SJSA1 (cell line): ENCODE measurements at regions not wholly inside any gene's neighbourhood (a gene's known extent, or its start where the extent isn't known, plus 50 kb on each side); places are given as distances from the start of the nearest gene placed in this dataset.

Source experiments
- DNase-seq, 2 experiments: peaks; one replicate each; pipeline ENCODE4 v3.0.0-alpha.2; 2015 to 2020; ENCODE audit warnings: low spot score in 2 of 2, low read depth in 1 of 2
- H3K27ac ChIP-seq: fragments of 250-450 bp; sonication (Bioruptor Pico); 2 replicates; pipeline ENCODE4 v1.5.1; 2020; ENCODE audit warnings: mild to moderate bottlenecking, moderate library complexity
- H3K27me3 ChIP-seq: fragments of 250-450 bp; sonication (Bioruptor Pico); replicated peaks from 2 replicates; pipeline ENCODE4 v1.5.1; 2020; ENCODE audit warnings: mild to moderate bottlenecking, moderate library complexity
- H3K36me3 ChIP-seq: fragments of 250-450 bp; sonication (Bioruptor Pico); 2 replicates; pipeline ENCODE4 v1.5.1; 2020; ENCODE audit warnings: mild to moderate bottlenecking
- H3K4me1 ChIP-seq: fragments of 250-450 bp; sonication (Bioruptor Pico); replicated peaks from 2 replicates; pipeline ENCODE4 v1.6.1; 2021; ENCODE audit warnings: mild to moderate bottlenecking
- H3K4me3 ChIP-seq: fragments of 250-450 bp; sonication (Bioruptor Pico); 2 replicates; pipeline ENCODE4 v1.5.1; 2020; ENCODE audit warnings: mild to moderate bottlenecking
- H3K9me3 ChIP-seq: fragments of 250-450 bp; sonication (Bioruptor Pico); replicated peaks from 2 replicates; pipeline ENCODE4 v1.5.1; 2020; ENCODE audit warnings: mild to moderate bottlenecking

DNA sequence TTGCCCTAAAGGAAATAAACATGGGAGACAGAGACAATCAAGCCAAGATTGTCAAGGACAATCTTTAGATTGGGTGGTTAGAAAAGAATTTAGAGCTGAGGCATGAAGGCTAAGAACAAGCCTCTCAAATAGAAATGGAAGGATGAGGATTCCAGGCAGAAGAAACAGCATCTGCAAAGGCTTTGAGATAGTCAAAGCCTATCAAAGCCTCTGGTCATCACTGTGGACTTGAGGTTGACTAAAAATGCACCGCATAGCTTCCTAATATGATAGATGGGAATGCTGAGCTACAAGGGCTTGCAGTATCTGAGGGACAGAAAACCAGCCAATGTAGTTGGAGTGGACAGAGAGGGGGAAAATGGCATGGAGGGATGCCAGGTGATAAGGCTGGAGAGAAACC lies 109.8 kb upstream of the FAM20A start:
- Histone ChIP-seq H3K9me3 (no peaks in the 10 kb centered on the region), H3K4me1 (peaks cover 23% of the 10 kb centered on the region), H3K27me3 (no peaks in the 10 kb centered on the region), H3K4me3 (no peak overlapping the region), H3K27ac (peak overlapping the region; percentile 25), H3K36me3 (no peaks in the 10 kb centered on the region)
- no peak for DNase-seq

DNA sequence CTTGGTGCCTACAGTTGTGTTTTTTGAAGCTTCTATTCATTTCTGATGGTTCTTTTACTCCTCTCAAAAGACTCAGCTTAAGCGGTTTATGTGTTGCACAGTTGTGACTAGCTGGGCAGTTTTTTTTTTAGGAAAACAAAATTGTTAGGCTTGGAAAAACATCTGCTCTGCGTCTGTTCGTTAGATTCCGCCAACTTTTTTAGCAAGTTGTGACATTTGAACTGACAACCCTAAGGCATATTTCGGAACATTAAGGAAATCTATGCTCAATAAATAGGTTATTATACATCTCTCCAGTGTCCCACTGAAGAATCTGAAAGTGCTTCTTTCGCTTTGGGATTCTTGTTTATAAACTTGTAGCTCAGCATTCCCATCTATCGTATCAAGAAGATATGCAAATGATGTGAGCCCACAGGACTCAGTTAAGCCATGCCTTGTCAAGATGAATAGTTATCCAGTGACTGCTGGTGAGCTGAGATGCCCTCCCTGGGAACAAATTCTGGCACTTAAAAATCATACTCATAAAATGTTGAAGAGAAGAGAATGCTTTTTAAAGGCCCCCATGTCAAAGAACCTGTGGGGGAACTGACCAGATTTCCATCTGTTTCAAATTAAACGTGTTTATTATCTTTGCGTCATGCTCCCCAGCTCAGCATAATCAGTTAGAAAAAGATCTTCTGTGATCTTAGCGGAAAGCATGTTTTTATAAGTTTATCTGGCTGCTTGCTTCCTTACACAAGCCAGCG lies 109.0 kb upstream of the FAM20A start:
- H3K4me1 ChIP-seq = peaks cover 30% of the 10 kb centered on the region
- peak overlapping the region; percentile 2; the same call in 1 of the 2 replicates for H3K4me3 ChIP-seq
- H3K9me3 ChIP-seq = no peaks in the 10 kb centered on the region
- peak overlapping the region; percentile 25 for H3K27ac ChIP-seq
- H3K27me3 ChIP-seq = no peaks in the 10 kb centered on the region
- peak in 1 of 2 experiments; percentile 80 for DNase-seq
- H3K36me3 ChIP-seq = no peaks in the 10 kb centered on the region

DNA sequence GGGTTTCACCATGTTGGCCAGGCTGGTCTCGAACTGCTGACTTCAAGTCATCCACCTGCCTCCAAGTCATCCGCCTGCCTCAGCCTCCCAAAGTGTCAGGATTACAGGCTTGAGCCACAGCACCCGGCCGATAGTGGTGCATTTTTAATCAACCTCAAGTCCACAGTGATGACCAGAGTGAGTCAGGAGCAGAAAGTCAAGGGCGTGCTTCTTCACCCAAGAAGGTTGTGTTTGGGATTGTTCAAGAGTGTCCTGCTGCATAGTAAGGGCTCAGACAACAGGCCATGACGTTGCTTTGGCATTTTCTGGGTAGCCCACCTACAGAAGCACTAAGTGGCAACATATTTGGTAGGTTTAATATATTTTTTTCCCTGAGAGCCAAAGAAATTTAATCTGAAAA lies 108.3 kb upstream of the FAM20A start:
- DNase-seq = no peak
- H3K4me3 ChIP-seq = no peak overlapping the region
- no peaks in the 10 kb centered on the region for H3K36me3 ChIP-seq
- H3K9me3 ChIP-seq = no peaks in the 10 kb centered on the region
- H3K4me1 ChIP-seq = peaks cover 34% of the 10 kb centered on the region
- H3K27me3 ChIP-seq = no peaks in the 10 kb centered on the region
- H3K27ac ChIP-seq = no peak overlapping the region

DNA sequence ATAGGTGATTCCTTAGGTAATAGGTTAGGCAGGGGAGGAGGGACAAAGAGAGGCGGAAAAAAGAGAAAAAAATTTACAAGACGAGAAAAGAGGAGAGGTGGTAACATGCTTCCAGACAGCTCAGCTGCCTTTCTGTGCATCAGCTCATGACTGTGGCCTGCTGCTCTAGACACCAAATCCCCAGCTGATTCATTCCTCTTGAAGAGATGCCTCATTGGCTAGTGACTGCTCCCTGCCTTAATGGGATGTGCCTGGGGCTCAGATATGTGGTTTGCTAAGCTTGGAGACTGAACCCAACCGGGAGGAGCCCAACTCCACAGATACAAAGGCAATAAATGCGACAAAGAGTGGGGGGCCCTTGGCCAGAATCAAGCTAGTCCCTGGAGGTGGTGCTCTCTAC lies 105.9 kb upstream of the FAM20A start:
- H3K9me3 ChIP-seq = no peaks in the 10 kb centered on the region
- no peak overlapping the region for H3K27ac ChIP-seq
- no peak overlapping the region for H3K4me3 ChIP-seq
- peaks cover 39% of the 10 kb centered on the region for H3K4me1 ChIP-seq
- H3K27me3 ChIP-seq = no peaks in the 10 kb centered on the region
- no peak for DNase-seq
- no peaks in the 10 kb centered on the region for H3K36me3 ChIP-seq

DNA sequence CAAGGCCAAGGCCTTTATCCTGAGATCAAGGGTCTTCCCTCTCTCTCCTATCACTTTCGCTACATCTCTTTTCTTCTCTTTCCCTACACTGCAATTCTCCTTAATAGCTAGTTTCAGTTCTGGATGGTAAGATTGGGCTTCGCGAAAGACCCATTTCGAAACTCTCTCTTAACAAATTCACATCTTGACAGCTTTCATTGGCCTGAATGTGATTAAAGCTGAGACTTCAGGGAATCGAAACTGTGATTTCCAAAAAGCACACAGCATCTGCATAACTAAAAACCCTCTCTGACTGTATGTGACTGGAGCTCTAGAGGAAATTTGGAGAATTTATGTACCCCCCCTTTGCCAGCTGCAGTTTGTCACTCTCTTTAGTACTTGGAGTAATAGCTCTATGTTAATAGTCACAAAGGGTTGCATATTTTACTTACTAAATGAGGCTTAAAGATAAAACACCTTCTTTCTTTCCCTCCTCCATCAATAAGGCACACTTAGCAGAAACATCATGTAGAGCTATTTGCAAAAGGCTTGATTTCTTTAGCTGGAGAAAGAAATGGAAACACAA lies 105.3 kb upstream of the FAM20A start:
- DNase-seq = no peak
- peaks cover 33% of the 10 kb centered on the region for H3K4me1 ChIP-seq
- no peaks in the 10 kb centered on the region for H3K36me3 ChIP-seq
- no peaks in the 10 kb centered on the region for H3K27me3 ChIP-seq
- H3K4me3 ChIP-seq = no peak overlapping the region
- no peak overlapping the region for H3K27ac ChIP-seq
- H3K9me3 ChIP-seq = no peaks in the 10 kb centered on the region

DNA sequence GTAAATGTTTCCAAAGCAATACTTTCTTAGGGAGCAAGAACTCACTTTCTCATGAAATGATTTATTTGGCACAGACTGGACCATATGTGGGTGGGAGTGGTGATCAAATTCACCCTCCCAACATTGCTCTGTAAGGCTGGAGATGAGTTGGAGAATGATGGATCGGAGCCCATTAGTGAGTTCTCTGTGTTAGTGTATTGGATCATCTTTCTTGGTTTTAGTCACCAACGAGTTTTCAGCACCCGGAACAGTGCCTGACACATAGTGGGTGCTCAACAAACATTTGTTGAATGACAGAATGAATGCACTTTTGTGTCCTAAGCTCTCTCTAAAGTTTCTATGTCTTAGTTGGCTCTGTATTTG lies 104.5 kb upstream of the FAM20A start:
- Histone ChIP-seq H3K4me1 (peaks cover 25% of the 10 kb centered on the region), H3K27me3 (no peaks in the 10 kb centered on the region), H3K36me3 (no peaks in the 10 kb centered on the region), H3K27ac (no peak overlapping the region), H3K9me3 (no peaks in the 10 kb centered on the region), H3K4me3 (no peak overlapping the region)
- DNase-seq = no peak

DNA sequence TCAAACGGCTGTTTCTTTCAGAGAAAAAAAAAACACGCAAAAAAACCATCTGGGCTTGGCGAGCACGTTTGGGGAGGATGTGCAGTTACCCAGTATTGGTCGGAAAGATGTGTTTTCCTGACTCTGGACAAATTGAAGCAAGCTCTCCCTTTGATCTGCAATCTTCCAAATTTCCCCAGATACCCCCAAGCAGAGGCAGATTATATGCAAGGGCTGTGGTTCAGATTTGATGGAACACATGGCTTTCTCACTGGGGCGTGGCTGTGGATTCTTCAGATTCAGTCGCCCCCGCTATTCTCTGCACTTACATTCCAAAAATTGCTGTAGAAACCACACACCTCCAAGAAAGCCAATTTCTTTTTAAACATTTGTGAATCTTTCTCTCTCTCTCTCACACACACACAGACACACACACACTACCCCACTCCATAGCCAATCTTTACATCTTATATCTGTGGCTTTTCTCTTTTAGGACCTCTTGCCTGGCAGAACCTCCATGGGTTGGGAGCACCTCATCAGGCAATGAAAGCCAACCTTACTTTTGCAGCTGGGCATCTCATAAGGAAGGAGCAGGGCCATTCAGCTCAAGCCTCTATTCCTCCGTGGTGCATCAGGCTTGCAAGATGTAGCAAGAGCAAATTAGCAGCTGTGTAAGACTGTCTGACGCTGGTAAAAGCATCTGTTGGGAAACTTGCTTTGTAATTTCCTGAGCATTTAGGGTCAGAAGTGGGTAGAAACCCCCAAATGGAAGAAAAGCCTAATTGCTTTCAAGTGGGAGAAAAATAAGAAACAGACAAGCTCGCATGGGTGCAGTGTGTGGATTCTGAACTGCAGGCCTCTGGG lies 103.9 kb upstream of the FAM20A start:
- Histone ChIP-seq H3K27ac (no peak overlapping the region), H3K4me1 (peaks cover 22% of the 10 kb centered on the region), H3K36me3 (no peaks in the 10 kb centered on the region), H3K4me3 (no peak overlapping the region), H3K27me3 (no peaks in the 10 kb centered on the region), H3K9me3 (no peaks in the 10 kb centered on the region)
- DNase-seq = peak; percentile 66 to 73

DNA sequence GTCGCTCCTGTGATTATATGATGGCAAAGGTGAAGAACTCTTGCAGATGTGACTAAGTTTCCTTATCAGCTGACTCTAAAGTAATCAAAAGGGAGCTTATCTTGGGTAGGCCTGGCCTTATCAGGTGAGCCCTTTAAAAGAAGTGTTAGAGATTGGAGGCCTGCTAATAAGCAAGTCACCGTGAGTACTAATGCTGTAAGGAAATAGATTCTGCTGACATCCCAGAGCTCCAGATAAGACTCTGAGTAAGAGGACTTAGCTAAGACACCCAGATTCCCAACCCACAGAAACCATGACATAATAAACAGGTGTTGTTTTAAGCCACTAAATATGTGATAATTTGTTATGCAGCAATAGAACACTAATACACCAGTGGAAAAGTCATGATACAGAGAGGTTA lies 99.9 kb upstream of the FAM20A start:
- no peak overlapping the region for H3K27ac ChIP-seq
- H3K4me3 ChIP-seq = no peak overlapping the region
- no peaks in the 10 kb centered on the region; the same call in 1 of the 2 replicates for H3K27me3 ChIP-seq
- H3K36me3 ChIP-seq = no peaks in the 10 kb centered on the region
- DNase-seq = no peak
- H3K4me1 ChIP-seq = peaks cover 16% of the 10 kb centered on the region
- H3K9me3 ChIP-seq = 0 out of 2 replicates have a peak, but pooled peaks cover 2% of the 10 kb centered on the region

DNA sequence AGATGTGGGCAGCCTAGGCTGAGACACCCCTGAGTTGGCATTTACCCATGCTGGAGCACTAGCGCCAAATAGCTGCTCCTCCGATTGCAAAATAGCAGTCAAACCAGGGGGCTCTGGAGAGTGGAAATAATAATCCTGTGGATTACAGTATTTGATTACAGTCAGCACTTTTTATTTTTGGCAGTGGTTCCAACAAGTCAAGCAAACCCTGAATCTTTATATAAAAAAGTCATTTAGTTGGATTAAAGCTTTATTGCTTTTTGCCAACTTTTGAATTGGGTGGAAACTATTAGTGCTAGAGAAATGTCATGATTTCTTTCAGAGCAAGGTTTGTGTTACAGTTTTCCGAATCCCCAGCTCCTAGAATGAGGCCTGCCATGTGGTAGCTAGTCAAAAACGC lies 99.3 kb upstream of the FAM20A start:
- DNase-seq = no peak
- Histone ChIP-seq H3K36me3 (no peaks in the 10 kb centered on the region), H3K27me3 (no peaks in the 10 kb centered on the region; the same call in 1 of the 2 replicates), H3K27ac (no peak overlapping the region), H3K4me3 (no peak overlapping the region), H3K4me1 (peaks cover 12% of the 10 kb centered on the region), H3K9me3 (peaks cover 6% of the 10 kb centered on the region; the same call in 1 of the 2 replicates)

DNA sequence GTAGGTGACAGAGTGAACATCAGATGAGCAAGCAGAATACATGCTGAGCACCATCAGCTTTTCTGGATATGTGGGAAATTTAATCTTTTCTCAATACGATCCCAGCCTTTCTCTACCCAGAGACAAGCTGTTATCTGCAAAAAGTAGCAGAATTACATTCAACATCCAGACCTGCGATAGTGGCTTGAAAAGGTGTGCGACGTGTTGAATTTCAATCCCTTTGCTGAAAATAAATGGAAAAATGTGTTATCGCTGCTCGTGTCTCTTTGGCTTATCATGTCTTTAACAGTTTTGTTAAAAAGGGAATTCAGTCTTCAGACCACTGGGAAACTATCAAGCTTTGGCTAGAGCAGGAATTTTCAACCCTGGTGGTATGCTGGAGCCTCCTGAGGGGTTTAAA lies 98.8 kb upstream of the FAM20A start:
- H3K27me3 ChIP-seq = no peaks in the 10 kb centered on the region; the same call in 1 of the 2 replicates
- H3K4me1 ChIP-seq = peaks cover 8% of the 10 kb centered on the region; the same call in 1 of the 2 replicates
- DNase-seq = no peak
- no peak overlapping the region for H3K4me3 ChIP-seq
- H3K36me3 ChIP-seq = no peaks in the 10 kb centered on the region
- H3K9me3 ChIP-seq = peaks cover 7% of the 10 kb centered on the region; the same call in 1 of the 2 replicates
- H3K27ac ChIP-seq = no peak overlapping the region

DNA sequence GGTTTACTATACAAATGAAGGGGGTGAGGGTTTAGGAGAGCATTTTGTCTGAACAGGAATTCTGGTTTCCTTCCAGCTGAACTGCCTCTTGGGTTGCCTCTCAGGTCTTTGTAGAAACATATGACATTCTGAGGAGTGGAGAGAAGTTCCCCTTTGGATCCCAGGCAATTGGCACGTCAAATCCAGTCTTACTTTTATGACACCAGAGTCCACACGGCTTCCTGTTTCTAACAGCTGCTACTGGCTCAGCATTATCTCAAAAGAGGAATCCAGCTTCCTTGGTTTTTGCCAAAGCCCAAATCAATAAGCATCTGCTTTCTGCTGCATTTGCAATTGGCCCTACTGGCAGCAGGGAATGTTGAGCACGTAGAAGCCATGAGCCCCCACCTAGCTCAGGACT lies 97.6 kb upstream of the FAM20A start:
- Histone ChIP-seq H3K36me3 (no peaks in the 10 kb centered on the region), H3K9me3 (peaks cover 7% of the 10 kb centered on the region; the same call in 1 of the 2 replicates), H3K4me3 (no peak overlapping the region), H3K4me1 (no peaks in the 10 kb centered on the region), H3K27ac (no peak overlapping the region), H3K27me3 (no peaks in the 10 kb centered on the region; the same call in 1 of the 2 replicates)
- no peak for DNase-seq

DNA sequence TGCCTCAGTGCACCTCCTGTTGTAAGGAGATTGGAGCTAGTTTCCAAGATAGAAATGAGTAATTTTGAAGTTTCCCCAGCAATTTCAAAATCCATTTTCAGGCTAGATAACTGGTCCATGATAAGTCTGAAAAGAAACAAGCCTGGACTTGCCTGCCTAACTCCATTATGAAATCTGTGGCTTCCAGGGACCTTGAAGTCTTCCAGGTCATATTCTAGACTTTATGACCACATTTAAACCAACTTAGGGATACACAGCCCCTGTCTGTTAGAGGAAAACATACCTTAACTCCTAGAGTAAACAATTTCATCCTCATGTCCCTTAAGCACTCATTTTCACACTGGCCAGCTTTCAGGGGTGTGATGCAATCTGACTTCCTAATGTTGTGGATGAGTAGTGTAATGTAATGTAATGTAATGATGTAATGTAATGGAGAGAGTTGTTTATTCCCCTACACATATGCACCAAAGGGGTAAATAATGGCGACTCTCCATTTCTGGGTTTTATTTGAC lies 96.7 kb upstream of the FAM20A start:
- H3K27me3 ChIP-seq = no peaks in the 10 kb centered on the region; the same call in 1 of the 2 replicates
- no peaks in the 10 kb centered on the region for H3K36me3 ChIP-seq
- no peak for DNase-seq
- H3K4me3 ChIP-seq = no peak overlapping the region
- peaks cover 7% of the 10 kb centered on the region; the same call in 1 of the 2 replicates for H3K9me3 ChIP-seq
- H3K27ac ChIP-seq = no peak overlapping the region
- H3K4me1 ChIP-seq = no peaks in the 10 kb centered on the region

DNA sequence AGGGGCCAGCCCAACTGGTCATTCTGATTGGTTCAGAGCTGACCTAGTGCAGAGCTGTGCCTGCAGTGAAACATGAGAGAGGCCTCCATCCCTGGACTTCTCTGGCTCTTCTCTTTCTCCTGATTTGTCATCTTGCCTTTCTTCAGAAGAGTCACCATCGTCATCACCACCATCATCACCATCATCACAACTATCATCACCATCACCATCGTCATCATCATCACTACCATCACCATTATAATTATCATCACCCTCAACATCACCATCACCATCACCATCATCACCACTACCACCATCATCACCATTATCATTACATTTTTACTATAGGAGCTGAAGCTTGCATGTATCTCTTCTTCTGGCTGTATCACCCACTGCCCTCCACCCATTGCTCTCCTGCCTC lies 94.5 kb upstream of the FAM20A start:
- Histone ChIP-seq H3K27ac (no peak overlapping the region), H3K9me3 (peaks cover 7% of the 10 kb centered on the region; the same call in 1 of the 2 replicates), H3K36me3 (no peaks in the 10 kb centered on the region), H3K4me3 (no peak overlapping the region), H3K4me1 (no peaks in the 10 kb centered on the region), H3K27me3 (no peaks in the 10 kb centered on the region; the same call in 1 of the 2 replicates)
- DNase-seq = no peak
